ENCODE measurements at regions not wholly inside any gene's neighbourhood (a gene's known extent, or its start where the extent isn't known, plus 50 kb on each side); places are given as distances from the start of the nearest gene placed in this dataset.

DNA sequence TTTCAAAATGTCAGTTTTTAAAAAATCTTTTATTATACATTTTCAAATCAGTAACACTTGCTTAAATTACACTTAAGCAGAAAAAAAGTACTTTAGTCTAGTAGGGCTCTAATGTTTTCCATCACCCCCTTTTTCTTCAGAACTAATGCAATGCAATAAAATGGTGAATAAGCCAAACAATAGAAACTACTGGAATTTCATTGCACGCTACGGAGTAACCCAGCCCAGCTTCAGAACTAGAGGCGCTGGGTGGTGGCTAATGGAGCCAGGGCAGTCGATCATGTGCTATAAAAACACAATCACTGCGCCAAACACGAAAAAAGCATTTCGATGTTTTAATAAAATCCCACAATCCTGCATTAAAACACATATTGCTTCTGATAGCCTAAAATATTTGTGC is 59.9 kb upstream of the ODAD2 start:
- DNase-seq (ENCODE audit: low read depth): no peak

GRCh38 chr10:28054228-28054860 is 55.5 kb upstream of the ODAD2 start:
- DNase-seq (ENCODE audit: low read depth): peak; percentile 83

DNA sequence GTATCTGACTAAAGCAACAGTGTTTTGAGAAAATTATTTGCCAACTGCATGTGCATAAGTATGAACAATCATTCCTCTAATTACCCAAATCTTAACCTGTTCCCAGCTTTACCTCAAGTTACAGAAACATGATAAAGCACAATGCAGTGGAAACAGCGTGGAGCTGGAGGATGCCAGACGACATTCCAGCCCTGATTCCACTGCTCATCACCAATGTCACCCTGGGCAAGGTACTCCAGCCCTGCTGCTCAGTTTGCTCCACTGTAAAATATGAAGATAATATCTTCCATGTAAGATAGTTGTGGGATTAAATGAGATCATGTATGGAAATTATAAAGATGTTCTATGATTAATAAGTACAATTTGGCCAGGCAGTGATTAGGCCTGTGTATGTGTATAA is 50.4 kb upstream of the ODAD2 start:
- no peak for DNase-seq (ENCODE audit: low read depth)

All from stromal cell of bone marrow (primary cell).